Transverse colon (tissue), 4 donors: ENCODE measurements at regions not wholly inside any gene's neighbourhood (a gene's known extent, or its start where the extent isn't known, plus 50 kb on each side); places are given as distances from the start of the nearest gene placed in this dataset.

ENCODE experiments used
- DNase-seq: peaks from one replicate; pipeline ENCODE4 v3.0.0-alpha.2; 2019
- H3K27ac ChIP-seq, 4 donors: fragments of 200-600 bp; sonication (generic); 2 replicates each; pipeline ENCODE4 v1.5.1; 2016 to 2018; ENCODE audit warnings: inconsistent platforms in 4 of 4
- H3K27me3 ChIP-seq: fragments of 200-600 bp; sonication (generic); 2 replicates; pipeline ENCODE4 v1.5.1; 2017; ENCODE audit warnings: inconsistent platforms
- H3K36me3 ChIP-seq, 4 donors: fragments of 200-600 bp; sonication (generic); 2 replicates each; pipeline ENCODE4 v1.5.1; 2017 to 2019; ENCODE audit warnings: inconsistent platforms in 4 of 4
- H3K4me1 ChIP-seq, 4 donors: fragments of 200-600 bp; sonication (generic); 2 replicates each; pipeline ENCODE4 v1.5.1; 2017 to 2020; ENCODE audit warnings: inconsistent platforms in 4 of 4
- H3K4me3 ChIP-seq, 4 donors: fragments of 200-600 bp; sonication (generic); 1 replicate in 1 of 4; 2 replicates in 3 of 4; pipeline versions ENCODE4 v1.5.1 to v1.6.1; 2017 to 2019; ENCODE audit warnings: inconsistent platforms in 4 of 4
- H3K9me3 ChIP-seq, 2 donors: fragments of 200-600 bp; sonication (generic); 2 replicates each; pipeline ENCODE4 v1.5.1; 2017 to 2019; ENCODE audit warnings: inconsistent platforms in 2 of 2
- EP300 ChIP-seq: sonication (generic); formaldehyde crosslinking; IDR thresholded peaks from one replicate; pipeline ENCODE4 v1.6.1; 2017; ENCODE audit warnings: antibody characterized with exemption, low read depth
- POLR2A ChIP-seq: fragments of 450-650 bp; IDR thresholded peaks from one replicate; pipeline ENCODE4 v1.6.1; 2016; ENCODE audit warnings: antibody characterized with exemption, mild to moderate bottlenecking, moderate library complexity
- POLR2AphosphoS5 ChIP-seq, 3 donors: sonication (generic); formaldehyde crosslinking; IDR thresholded peaks; one replicate each; pipeline ENCODE4 v1.6.1; 2016; ENCODE audit warnings: antibody characterized with exemption in 3 of 3
- WGBS, 2 donors: methylation state at CpG; one replicate each; pipeline ENCODE4 v1.1.5; 2018; ENCODE audit warnings: low coverage in 1 of 2; 5-methylcytosine and 5-hydroxymethylcytosine counted together
- in situ Hi-C, 4 donors: fragments of 200-750 bp; cut with MboI; loops; one replicate each; pipeline versions ENCODE4 v1.15.0 to v1.15.1; 2017; ENCODE audit warnings: low sequenced_read_pairs in 3 of 4, low pct_ligation_motif_present in 1 of 4, low pct_unique_long_range_greater_than_20kb in 1 of 4
- intact Hi-C: fragments of 100-400 bp; cut with DNase I; formaldehyde crosslinking; loops from one replicate; pipeline ENCODE4 v1.15.1; 2023; ENCODE audit warnings: low total_unique reads
- TF ChIP-seq, protein P1 (sequence below), 5 experiments: fragments of 200-600 bp in 3 of 5; fragments of 450-650 bp in 2 of 5; sonication (generic) in 3 of 5; IDR thresholded peaks; 1 replicate in 2 of 5; 2 replicates in 3 of 5; pipeline ENCODE4 v1.5.1; 2016 to 2017; ENCODE audit warnings: antibody characterized with exemption in 5 of 5, inconsistent platforms in 3 of 5, mild to moderate bottlenecking in 2 of 5, moderate library complexity in 1 of 5

DNA sequence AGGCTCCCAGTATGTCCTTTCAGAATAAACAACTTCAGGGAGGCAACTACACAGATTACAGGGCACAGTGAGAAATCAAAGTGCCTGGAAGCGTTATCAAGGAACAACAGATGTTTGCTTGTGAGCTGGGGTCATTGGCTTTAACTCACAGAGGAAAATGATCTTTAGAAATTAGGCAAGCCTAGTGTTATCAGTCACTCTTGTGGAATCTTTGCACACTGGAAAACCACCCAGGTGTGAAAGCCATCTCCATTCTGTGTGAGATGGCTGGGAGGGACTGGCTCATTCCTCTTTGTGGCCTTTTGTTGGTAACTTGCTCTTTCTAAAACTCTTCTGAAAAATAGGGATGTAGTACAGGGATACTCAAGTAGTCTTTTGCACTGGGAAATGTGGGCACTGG lies 716.0 kb downstream of the XPNPEP1 start:
- in situ Hi-C loops, result no loop called here
- H3K36me3 ChIP-seq, result no peaks in the 10 kb centered on the region
- no peaks in the 10 kb centered on the region for H3K9me3 ChIP-seq
- H3K27ac ChIP-seq, result no peak overlapping the region
- TF ChIP-seq, protein P1, sequence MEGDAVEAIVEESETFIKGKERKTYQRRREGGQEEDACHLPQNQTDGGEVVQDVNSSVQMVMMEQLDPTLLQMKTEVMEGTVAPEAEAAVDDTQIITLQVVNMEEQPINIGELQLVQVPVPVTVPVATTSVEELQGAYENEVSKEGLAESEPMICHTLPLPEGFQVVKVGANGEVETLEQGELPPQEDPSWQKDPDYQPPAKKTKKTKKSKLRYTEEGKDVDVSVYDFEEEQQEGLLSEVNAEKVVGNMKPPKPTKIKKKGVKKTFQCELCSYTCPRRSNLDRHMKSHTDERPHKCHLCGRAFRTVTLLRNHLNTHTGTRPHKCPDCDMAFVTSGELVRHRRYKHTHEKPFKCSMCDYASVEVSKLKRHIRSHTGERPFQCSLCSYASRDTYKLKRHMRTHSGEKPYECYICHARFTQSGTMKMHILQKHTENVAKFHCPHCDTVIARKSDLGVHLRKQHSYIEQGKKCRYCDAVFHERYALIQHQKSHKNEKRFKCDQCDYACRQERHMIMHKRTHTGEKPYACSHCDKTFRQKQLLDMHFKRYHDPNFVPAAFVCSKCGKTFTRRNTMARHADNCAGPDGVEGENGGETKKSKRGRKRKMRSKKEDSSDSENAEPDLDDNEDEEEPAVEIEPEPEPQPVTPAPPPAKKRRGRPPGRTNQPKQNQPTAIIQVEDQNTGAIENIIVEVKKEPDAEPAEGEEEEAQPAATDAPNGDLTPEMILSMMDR (IDR thresholded peaks at IDR 0.05), result no peak
- TF ChIP-seq EP300, result no peak
- no peak for TF ChIP-seq POLR2AphosphoS5 (IDR thresholded peaks at IDR 0.05)
- no peak for TF ChIP-seq POLR2A
- no peak for DNase-seq
- WGBS, 2 donors, result 63% methylated on average over 1 of the region's 1 CpG; no CpG with 5 or more reads in 1 of the 2 donors
- H3K4me1 ChIP-seq, result no peaks in the 10 kb centered on the region
- intact Hi-C loops, result no loop called here
- H3K4me3 ChIP-seq, result no peak overlapping the region
- H3K27me3 ChIP-seq, result no peaks in the 10 kb centered on the region

DNA sequence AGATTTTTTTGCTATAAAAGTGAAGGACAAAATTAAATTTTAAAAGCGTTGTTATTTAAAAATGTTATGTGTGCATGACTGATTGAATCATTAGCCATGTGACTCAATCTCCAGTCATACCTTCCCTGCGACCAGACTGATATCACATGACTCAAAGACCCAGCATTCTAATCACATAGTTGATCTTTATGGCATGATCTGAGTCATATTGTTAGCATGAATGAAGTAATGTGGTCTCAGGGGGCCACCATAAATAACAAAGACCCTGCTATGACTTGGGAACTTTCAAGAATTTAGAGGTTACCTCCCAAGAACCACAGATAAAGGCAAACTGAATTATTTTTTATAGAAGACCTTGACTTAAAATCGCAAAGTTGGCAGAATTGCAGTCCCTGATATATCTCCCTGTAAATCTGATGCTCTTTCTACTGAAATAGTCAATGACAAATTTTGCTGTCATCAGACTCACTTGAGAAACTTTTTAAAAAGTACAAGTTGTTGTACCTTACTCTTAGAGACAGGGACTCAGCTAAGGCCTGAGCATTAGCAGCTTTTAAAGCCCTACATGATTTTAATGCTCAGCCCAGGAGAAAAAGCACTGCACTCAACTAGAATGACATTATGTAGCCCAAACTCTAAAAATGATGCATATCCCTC lies 717.3 kb downstream of the XPNPEP1 start:
- no peaks in the 10 kb centered on the region for H3K36me3 ChIP-seq
- in situ Hi-C loops, result no loop called here
- DNase-seq, result no peak
- TF ChIP-seq, protein P1 (IDR thresholded peaks at IDR 0.05), result no peak
- no peak for TF ChIP-seq POLR2AphosphoS5 (IDR thresholded peaks at IDR 0.05)
- no peaks in the 10 kb centered on the region for H3K4me1 ChIP-seq
- H3K27me3 ChIP-seq, result no peaks in the 10 kb centered on the region
- intact Hi-C loops, result no loop called here
- H3K9me3 ChIP-seq, result no peaks in the 10 kb centered on the region
- H3K27ac ChIP-seq, result no peak overlapping the region
- H3K4me3 ChIP-seq, result no peak overlapping the region
- 70 to 83% methylated on average over 2 to 3 of the region's 3 CpGs for WGBS, 2 donors

DNA sequence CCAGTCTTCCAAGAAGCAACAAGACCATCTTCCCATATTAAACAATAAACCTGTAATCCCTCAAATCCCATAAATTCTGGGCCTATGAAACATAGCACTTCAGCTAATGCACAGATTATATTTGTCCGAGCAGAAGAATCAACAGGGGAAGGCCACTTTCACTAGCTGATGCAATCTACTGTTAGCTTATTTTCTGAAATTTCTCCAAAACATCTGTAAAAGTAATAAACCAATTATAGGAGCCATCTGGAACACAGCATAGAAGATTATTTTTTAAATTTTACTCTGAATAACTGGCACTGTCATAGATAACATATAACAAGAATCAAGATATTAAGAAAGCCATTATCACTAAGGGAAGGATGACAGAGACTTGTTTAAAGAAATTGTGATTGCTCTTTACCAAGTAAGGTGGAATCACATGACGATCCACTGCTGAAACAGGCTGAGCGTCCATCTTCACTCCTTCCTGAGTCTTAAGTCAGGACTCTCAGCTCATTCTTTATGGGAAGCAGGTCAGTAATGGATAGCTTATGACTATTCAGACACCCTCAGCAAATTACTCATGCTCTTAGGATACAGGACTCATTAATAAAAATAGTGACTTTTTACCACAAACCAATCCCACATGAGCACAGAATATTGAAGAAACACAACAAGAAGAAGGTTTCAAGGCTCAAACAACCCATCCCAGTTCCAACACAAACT lies 719.5 kb downstream of the XPNPEP1 start:
- H3K4me1 ChIP-seq, result no peaks in the 10 kb centered on the region
- no peaks in the 10 kb centered on the region for H3K9me3 ChIP-seq
- in situ Hi-C loops (no loop called here), intact Hi-C loops (no loop called here)
- no peak overlapping the region for H3K27ac ChIP-seq
- WGBS, 2 donors, result 75 to 82% methylated on average over 3 of the region's 3 CpGs
- no peaks in the 10 kb centered on the region for H3K36me3 ChIP-seq
- no peaks in the 10 kb centered on the region for H3K27me3 ChIP-seq
- H3K4me3 ChIP-seq, result no peak overlapping the region
- no peak for TF ChIP-seq POLR2A
- TF ChIP-seq EP300, result no peak
- TF ChIP-seq, protein P1 (IDR thresholded peaks at IDR 0.05), result no peak
- TF ChIP-seq POLR2AphosphoS5 (IDR thresholded peaks at IDR 0.05), result no peak
- DNase-seq, result no peak

DNA sequence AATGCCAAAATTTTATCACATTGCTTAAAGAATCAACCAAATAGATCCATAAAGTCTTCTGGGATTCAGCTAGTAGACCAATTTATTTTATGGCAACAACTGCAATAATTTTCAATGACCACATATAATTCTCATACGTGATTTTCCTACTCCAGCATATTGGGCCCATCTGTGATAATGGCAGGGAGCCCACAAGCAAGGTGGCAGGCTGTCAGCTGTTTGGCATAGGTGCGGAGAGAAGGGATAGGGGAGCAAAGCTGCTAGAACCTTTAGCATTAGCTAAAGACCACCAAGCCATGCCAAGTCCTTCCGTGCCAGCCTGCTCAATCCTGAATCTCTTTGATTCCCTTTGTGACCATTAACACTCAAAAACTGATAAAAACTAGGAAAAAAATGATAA lies 721.2 kb downstream of the XPNPEP1 start:
- no peaks in the 10 kb centered on the region for H3K27me3 ChIP-seq
- H3K4me1 ChIP-seq, result no peaks in the 10 kb centered on the region
- H3K9me3 ChIP-seq, result no peaks in the 10 kb centered on the region
- TF ChIP-seq POLR2A, result no peak
- 60 to 69% methylated on average over 2 to 3 of the region's 3 CpGs for WGBS, 2 donors
- no peak overlapping the region for H3K27ac ChIP-seq
- in situ Hi-C loops, result no loop called here
- intact Hi-C loops, result no loop called here
- H3K36me3 ChIP-seq, result no peaks in the 10 kb centered on the region
- DNase-seq, result no peak
- H3K4me3 ChIP-seq, result no peak overlapping the region
